Activated CD4-positive, alpha-beta T cell treated with anti-CD3 and anti-CD28 coated beads, Interleukin-2, amount 50 U/mL, for 16 hours (primary cell): ENCODE measurements at regions not wholly inside any gene's neighbourhood (a gene's known extent, or its start where the extent isn't known, plus 50 kb on each side); places are given as distances from the start of the nearest gene placed in this dataset.

Experiments
- DNase-seq: peaks from one replicate; pipeline ENCODE4 v3.0.0-alpha.2; 2020

DNA sequence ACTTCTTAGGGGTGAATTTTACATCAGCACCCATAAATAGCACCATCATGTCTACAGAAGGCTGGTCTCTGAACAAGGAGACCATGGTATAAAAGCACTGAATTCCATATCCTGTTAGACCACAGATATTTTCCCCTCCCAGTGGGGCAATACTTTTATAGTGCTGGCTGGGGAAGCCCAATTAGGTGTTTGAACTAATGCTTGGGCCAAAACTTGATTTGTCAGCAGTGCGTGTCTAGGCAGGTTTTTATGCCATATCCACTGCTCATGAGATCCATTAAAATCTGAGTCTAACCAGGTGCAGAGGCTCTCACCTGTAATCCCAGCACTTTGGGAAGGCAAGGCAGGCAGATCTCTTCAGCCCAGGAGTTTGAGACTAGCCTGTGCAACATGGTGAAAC lies 623.0 kb downstream of the NPHP4 start:
- DNase-seq: no peak

GRCh38 chr1:5368201-5368600 lies 624.0 kb downstream of the NPHP4 start:
- no peak for DNase-seq

GRCh38 chr1:5367306-5367705 lies 624.9 kb downstream of the NPHP4 start:
- no peak for DNase-seq

- no peak for DNase-seq
These were observed 626.5 kb downstream of the NPHP4 start for GRCh38 chr1:5365751-5366150.

GRCh38 chr1:5364591-5364990 lies 627.6 kb downstream of the NPHP4 start:
- DNase-seq: no peak

DNA sequence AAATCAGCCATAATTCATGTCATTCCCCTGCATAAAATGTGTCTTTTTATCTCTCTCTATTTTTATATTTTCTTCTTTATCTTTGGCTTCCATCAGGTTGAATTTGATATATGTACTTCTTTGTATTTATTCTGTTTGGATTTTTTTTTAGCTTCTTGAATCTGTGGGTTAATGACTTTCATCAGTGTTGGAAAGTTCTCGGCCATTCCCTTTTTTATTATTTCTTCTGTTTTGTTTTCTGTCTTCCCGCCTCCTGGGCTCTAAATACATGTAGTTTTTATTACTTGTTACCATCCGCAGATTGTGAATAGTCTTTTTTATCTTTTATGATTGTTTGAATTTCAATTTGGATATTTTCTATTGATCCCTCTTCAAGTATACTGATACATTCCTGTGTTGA lies 637.5 kb downstream of the NPHP4 start:
- DNase-seq: no peak

GRCh38 chr1:5351366-5351765 lies 640.9 kb downstream of the NPHP4 start:
- no peak for DNase-seq

- DNase-seq: no peak
These were observed 642.7 kb downstream of the NPHP4 start for GRCh38 chr1:5349526-5349925.

GRCh38 chr1:5348732-5349465 lies 643.3 kb downstream of the NPHP4 start:
- DNase-seq: no peak

DNA sequence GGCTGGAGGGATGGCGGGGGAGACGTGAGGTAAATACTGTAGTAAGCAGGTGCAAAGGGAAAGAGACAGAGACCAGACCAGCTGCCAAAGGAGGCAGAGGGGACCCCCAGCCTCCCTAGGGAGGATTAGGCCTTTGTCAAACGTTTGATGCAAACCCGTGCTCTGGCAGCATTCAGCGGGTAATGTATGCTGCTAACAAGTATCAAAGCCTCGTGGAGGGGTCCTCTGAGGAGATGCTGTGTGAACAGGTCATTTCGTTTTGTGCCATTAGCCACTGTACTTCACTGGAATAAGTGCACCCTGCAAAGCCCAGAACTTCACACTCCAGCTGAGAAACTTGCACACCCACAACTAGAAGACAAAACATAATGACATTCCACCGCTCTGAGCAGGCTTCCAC lies 644.5 kb downstream of the NPHP4 start:
- no peak for DNase-seq

GRCh38 chr1:5345556-5345955 lies 646.7 kb downstream of the NPHP4 start:
- no peak for DNase-seq

- DNase-seq: no peak
These were observed 648.8 kb downstream of the NPHP4 start for GRCh38 chr1:5343256-5344020.

DNA sequence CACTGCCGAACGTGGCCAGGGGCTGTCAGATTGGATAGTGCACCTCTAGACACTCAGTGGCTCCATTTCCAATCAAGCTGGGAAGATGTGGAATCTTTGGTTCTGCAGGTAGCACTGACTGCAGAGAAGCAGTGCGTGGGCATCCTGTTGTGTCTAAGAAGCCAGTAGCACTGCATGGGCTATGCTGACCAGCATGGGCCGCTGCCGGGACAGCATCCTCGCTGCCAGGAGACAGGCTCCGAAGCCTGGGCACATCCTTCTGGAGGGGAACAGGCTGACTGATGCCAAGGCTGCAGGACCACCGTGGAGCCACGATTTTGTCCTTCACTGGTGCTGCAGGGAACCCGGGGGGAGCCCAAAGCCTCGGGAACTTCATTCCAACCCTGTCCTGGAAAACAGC lies 649.4 kb downstream of the NPHP4 start:
- no peak for DNase-seq

DNA sequence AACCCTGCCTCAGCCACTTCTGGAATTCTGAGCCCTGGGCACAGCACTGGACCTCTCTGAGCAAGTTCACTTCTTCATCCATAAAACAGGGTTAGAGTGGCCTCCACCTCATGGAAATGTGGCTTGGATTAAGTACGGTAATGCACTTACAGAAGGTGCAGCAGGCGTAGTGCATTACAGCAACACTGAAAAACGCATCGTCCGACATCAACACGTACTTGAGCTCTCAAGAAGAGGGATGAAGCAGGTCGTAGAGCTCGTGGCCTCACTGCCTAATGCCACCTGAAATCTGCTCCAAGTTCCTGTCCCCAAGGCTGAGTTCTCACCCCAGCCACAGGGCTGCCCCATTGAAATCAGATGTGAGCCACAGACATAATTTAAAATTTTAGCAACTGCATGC lies 650.1 kb downstream of the NPHP4 start:
- no peak for DNase-seq

DNA sequence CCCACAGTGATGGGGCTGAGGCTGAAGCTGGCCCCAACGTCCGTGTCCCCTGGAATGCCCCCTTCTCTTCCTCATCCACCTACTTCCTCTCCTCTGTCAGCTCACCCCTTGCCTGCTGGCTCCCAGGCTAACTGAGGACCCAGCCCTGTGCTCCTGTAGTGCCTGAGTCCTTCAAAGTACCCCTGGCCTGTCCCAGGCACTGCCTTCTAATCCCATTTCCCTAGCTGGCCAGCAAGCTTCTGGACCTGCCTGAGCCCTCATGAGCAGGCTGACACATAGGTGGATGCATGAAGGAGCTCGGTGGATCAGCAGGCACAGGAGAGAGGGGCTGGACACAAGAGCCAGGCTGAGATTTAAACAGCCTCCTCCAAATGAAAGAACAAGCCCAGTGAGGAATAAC lies 650.8 kb downstream of the NPHP4 start:
- no peak for DNase-seq

DNA sequence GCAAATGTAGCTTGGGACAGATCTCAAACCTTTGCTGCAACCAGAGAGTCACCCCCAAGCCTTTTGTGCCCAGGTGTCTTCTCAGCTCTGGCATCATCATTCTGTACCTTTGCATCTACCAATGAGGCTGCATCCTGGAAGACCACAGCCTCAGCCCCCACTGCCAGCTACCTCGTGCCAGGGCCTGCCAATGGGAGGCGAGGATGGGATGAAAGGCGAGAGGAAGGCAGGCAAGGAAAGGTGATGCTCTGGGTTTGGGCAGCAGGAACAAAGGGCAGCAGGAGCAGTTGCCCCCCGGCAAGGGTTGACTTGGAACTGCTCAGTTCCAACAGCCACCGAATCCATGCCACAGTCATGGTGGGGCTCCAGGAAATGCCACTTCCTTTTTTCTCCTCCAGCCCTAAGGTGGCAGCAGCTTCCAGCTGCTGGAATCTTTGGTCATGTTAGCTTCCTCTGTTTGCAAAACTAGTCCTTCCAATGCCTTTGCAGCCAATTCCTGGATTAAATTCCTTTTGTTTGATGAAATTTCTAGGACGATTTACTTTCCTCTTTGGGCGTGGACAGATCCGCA lies 651.6 kb downstream of the NPHP4 start:
- no peak for DNase-seq

GRCh38 chr1:5338466-5338865 lies 653.8 kb downstream of the NPHP4 start:
- DNase-seq: no peak

DNA sequence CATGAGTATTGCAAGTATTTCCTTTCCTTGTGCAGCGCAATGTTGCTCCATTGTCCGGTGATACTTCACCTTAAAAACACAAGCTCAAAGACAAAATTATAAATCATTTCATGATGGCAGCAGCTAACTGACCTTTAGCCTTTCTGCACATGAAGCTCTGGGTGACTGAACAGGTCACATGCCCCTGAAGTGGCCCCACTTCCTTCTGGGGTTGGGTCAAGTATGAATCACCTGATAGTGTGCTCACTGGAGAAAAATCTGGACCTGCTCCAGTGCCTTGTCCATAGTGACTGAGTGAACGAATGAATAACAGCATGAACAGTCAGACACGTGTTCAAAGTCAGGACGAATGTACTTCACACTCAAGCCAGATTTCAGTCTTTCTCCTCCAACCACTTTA lies 658.9 kb downstream of the NPHP4 start:
- DNase-seq: no peak

- no peak for DNase-seq
These were observed 661.1 kb downstream of the NPHP4 start for GRCh38 chr1:5331101-5331500.

- no peak for DNase-seq
These were observed 663.0 kb downstream of the NPHP4 start for GRCh38 chr1:5329068-5329739.

DNA sequence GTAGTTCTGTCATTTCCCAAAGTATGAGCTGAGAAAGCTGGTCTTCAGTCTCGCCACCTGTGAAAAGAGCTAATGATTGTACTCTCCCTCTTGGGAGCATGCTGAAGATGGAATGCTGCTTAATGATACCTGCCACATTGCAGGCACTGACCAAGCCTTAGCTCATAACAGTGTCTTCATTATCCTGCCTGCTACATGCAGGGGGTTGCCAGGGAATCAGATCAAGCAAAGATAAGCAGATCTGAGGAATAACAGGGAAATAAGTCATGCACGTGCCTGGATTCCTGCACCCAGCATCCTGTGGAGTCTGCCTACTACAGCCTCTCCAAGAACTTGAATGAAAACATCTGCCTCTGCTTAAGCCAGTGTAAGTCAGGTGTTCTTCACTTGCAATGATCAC lies 667.3 kb downstream of the NPHP4 start:
- DNase-seq: no peak

DNA sequence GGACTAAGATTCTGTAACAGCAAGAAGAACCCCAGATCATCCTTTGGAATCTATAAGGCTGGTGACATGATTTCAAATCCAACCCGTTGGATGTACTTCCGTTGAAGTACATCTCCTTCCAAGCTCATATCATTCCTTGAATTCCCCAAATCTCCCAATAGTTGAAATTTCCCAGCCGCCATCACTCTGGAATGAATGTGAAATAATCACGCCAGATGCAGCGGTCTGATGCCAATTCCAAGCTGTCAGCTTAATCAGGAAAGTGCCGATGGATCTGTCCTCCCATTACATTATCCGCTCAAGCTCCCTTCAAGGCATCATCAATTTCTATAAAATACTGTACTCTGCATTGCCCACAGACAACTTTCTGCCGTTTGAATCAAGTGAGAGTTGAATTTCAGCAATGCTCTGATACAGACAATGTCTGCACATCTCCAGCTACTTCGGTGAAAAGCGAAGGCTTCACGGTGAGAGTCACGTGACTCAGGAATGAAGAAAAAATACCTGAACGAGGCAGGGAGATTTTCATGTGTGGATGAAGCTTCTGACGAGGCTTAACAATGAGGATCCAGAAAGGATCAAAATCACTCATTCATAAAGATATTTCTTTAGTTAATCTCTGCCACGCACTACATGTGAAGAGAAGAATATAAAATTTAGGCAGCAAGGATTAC lies 663.9 kb downstream of the AJAP1 start:
- DNase-seq: no peak

DNA sequence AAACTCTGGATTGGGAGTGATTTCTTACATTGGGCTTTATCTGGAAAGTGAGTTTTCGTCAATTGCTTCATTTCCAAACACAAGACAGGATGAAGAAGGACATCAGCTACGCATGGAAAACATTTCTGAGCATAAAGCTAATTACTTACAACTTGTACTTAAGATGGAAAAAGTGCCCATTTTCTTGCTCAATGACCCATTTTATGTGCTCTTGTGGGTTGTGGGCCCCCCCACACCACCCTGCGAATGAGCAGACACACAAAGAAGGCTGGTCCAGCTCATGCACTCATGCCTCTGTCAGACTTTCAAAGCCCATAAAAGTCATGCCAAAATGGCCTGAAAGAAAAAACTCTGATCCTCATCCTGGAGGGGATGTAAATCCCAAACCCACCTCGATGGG lies 663.0 kb downstream of the AJAP1 start:
- DNase-seq: no peak
